KMS-11 (cell line): ENCODE measurements at regions not wholly inside any gene's neighbourhood (a gene's known extent, or its start where the extent isn't known, plus 50 kb on each side); places are given as distances from the start of the nearest gene placed in this dataset.

Source experiments
- H2AFZ ChIP-seq: fragments of 200-600 bp; sonication (generic); 2 replicates; pipeline ENCODE4 v1.6.1; 2016; ENCODE audit warnings: antibody characterized with exemption, mixed run types, low read depth
- H3K27ac ChIP-seq: fragments of 200-600 bp; sonication (generic); 2 replicates; pipeline ENCODE4 v1.6.1; 2016; ENCODE audit warnings: mild to moderate bottlenecking, mixed run types
- H3K27me3 ChIP-seq: fragments of 200-600 bp; sonication (generic); 2 replicates; pipeline ENCODE4 v1.6.1; 2017; ENCODE audit warnings: mild to moderate bottlenecking, low read depth, mixed run types, moderate library complexity; ENCODE audit not compliant: insufficient read depth
- H3K36me3 ChIP-seq: fragments of 200-600 bp; sonication (generic); 2 replicates; pipeline ENCODE4 v1.6.1; 2017; ENCODE audit warnings: mild to moderate bottlenecking, mixed run types; ENCODE audit not compliant: insufficient read depth
- H3K4me1 ChIP-seq: fragments of 200-600 bp; sonication (generic); 2 replicates; pipeline ENCODE4 v1.6.1; 2016; ENCODE audit warnings: mild to moderate bottlenecking, low read depth, mixed run types; ENCODE audit not compliant: poor library complexity, severe bottlenecking
- H3K4me2 ChIP-seq: fragments of 200-600 bp; sonication (generic); 2 replicates; pipeline ENCODE4 v1.7.0; 2016; ENCODE audit warnings: mild to moderate bottlenecking, mixed run types
- H3K4me3 ChIP-seq: fragments of 200-600 bp; sonication (generic); IDR thresholded peaks from 2 replicates; pipeline ENCODE4 v1.6.1; 2017; ENCODE audit warnings: low read depth, low read length, mixed read lengths; ENCODE audit not compliant: insufficient read depth
- H3K79me2 ChIP-seq: fragments of 200-600 bp; sonication (generic); 2 replicates; pipeline ENCODE4 v1.6.1; 2016; ENCODE audit warnings: low read depth, mixed run types; ENCODE audit not compliant: insufficient read depth
- H3K9ac ChIP-seq: fragments of 200-600 bp; sonication (generic); 2 replicates; pipeline ENCODE4 v1.6.1; 2016; ENCODE audit warnings: mild to moderate bottlenecking, mixed run types
- H4K20me1 ChIP-seq: fragments of 200-600 bp; sonication (generic); 2 replicates; pipeline ENCODE4 v1.6.1; 2016; ENCODE audit warnings: mild to moderate bottlenecking, mixed run types; ENCODE audit not compliant: insufficient read depth
- TF ChIP-seq, protein P1 (sequence below): fragments of 200-600 bp; sonication (generic); conservative IDR thresholded peaks from 2 replicates; pipeline ENCODE4 v1.6.1; 2017; ENCODE audit warnings: low read depth, mild to moderate bottlenecking, antibody characterized with exemption, low read length, moderate library complexity, mixed read lengths

- Histone ChIP-seq H4K20me1 (no peaks in the 10 kb centered on the region), H3K9ac (no peak overlapping the region), H3K4me3 (no peak overlapping the region), H3K4me1 (peaks cover 19% of the 10 kb centered on the region), H3K27me3 (no peaks in the 10 kb centered on the region), H2AFZ (no peak overlapping the region), H3K36me3 (no peaks in the 10 kb centered on the region), H3K27ac (no peak overlapping the region), H3K4me2 (no peak overlapping the region), H3K79me2 (no peaks in the 10 kb centered on the region)
- TF ChIP-seq, protein P1, sequence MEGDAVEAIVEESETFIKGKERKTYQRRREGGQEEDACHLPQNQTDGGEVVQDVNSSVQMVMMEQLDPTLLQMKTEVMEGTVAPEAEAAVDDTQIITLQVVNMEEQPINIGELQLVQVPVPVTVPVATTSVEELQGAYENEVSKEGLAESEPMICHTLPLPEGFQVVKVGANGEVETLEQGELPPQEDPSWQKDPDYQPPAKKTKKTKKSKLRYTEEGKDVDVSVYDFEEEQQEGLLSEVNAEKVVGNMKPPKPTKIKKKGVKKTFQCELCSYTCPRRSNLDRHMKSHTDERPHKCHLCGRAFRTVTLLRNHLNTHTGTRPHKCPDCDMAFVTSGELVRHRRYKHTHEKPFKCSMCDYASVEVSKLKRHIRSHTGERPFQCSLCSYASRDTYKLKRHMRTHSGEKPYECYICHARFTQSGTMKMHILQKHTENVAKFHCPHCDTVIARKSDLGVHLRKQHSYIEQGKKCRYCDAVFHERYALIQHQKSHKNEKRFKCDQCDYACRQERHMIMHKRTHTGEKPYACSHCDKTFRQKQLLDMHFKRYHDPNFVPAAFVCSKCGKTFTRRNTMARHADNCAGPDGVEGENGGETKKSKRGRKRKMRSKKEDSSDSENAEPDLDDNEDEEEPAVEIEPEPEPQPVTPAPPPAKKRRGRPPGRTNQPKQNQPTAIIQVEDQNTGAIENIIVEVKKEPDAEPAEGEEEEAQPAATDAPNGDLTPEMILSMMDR: no peak
These were observed 82.4 kb upstream of the SOX9 start for GRCh38 chr17:72038427-72038826.

DNA sequence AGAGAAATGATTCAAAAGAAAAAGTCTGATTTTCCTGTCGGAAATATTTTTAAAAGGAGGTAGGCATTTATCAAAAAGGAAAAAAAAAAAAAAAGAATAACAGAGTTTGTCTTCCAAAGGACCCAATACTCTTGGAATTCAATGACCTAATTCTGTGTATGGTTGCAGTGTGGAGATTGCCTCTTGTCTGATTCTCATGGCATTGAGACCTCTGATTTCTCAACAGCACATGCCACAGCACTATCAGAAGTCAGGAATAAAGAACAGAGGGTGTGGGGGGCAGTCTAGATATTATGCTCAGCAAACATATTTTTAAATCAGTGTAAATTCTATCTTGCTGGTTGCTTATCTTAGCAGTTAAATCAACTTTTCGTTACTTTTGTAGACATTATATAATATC lies 81.3 kb upstream of the SOX9 start:
- no peak overlapping the region for H3K9ac ChIP-seq

DNA sequence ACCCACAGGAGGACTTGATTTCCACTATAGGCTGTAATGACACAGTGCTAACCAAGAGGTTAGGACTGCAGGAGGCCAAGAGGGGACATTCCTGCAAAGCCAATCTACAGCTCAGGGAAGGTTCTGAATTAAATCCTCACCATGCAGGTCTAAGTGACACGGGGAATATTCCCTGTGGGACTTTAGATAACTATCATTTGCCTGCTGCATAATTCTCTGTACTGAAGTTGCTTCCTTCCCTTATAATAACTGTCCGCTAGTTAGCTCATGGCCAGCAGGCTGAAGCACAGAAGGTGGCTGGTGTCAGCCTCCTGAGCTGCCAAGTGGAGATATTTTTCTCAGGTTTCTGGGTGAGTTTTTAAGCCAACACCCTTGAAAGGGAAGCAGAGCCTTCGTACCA lies 74.6 kb upstream of the SOX9 start:
- Histone ChIP-seq H3K27me3 (no peaks in the 10 kb centered on the region), H3K27ac (no peak overlapping the region), H3K4me1 (no peaks in the 10 kb centered on the region), H2AFZ (no peak overlapping the region), H3K79me2 (no peaks in the 10 kb centered on the region), H4K20me1 (no peaks in the 10 kb centered on the region), H3K4me2 (no peak overlapping the region), H3K9ac (no peak overlapping the region), H3K4me3 (no peak overlapping the region), H3K36me3 (no peaks in the 10 kb centered on the region)
- TF ChIP-seq, protein P1: no peak

More for the DNA sequence above, 81.3 kb upstream of the SOX9 start:
- TF ChIP-seq, protein P1: no peak
- Histone ChIP-seq H3K4me2 (no peak overlapping the region; the same call in 1 of the 2 replicates), H3K27ac (no peak overlapping the region), H3K27me3 (no peaks in the 10 kb centered on the region), H3K4me1 (peaks cover 19% of the 10 kb centered on the region), H3K36me3 (no peaks in the 10 kb centered on the region), H4K20me1 (no peaks in the 10 kb centered on the region), H3K79me2 (no peaks in the 10 kb centered on the region), H2AFZ (no peak overlapping the region), H3K4me3 (no peak overlapping the region)

DNA sequence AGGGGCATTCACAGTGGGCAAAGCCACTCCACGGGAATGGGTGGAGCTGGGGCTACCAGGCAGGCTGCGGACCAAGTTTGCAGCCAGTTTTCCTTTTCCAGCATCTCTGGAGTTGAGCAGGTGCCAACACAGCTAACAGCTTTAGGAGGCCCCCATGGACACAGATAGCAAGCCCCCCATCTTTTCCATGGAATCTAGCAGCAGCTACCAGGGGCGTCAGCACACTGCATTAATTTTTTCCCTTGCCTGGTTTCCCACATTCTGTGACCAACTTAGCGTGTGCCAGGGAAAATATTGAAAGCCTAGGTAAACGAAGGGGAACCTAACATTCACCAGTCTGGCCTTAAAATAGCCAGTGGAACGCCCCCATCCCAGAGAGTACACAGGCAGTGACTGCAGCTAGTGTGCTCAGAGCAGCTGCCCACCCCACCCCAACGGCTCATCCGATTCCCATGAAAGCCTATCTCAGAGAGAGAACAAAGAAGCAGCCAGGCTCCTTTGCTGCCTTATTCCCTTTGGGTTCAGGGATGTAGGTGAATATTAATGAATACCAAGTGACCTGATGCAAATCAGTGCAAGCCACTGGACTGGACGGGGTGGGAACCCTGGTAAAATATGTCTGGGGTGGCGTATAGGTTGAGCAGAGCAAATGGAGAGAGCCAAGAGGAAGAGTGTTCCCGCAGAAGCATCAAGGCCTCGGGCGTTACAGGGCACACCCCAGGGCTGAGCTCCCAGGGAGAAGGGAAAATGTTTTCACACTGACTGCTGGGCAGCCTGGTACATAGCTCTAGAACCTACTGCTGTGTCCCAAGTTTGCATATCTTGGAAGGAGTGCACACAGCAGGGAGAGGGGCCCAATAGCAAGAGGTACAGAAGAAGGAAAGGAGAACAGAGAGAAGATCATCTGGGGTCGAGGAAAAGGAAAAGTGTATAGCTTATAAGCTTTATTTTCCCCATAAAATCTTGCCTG lies 73.9 kb upstream of the SOX9 start:
- Histone ChIP-seq H2AFZ (no peak overlapping the region), H3K79me2 (no peaks in the 10 kb centered on the region), H3K36me3 (no peaks in the 10 kb centered on the region), H3K4me2 (no peak overlapping the region), H3K4me1 (no peaks in the 10 kb centered on the region), H3K27ac (no peak overlapping the region), H3K9ac (no peak overlapping the region), H4K20me1 (no peaks in the 10 kb centered on the region), H3K4me3 (no peak overlapping the region), H3K27me3 (no peaks in the 10 kb centered on the region)
- TF ChIP-seq, protein P1: no peak
